HEK293 (cell line): ENCODE measurements at regions not wholly inside any gene's neighbourhood (a gene's known extent, or its start where the extent isn't known, plus 50 kb on each side); places are given as distances from the start of the nearest gene placed in this dataset.

ENCODE experiments used
- CTCF ChIA-PET: fragments of 350-600 bp; formaldehyde crosslinking; extraction: SDS; loops from one replicate; lab custom pipeline; 2021; ENCODE audit warnings: antibody characterized with exemption; lab: Yijun Ruan, JAX
- POLR2A ChIA-PET: fragments of 300-600 bp; formaldehyde crosslinking; extraction: SDS; loops from one replicate; lab custom pipeline; 2020; ENCODE audit warnings: antibody characterized with exemption, inconsistent platforms; lab: Yijun Ruan, JAX
- H3K27ac ChIP-seq: fragments of 200-500 bp; sonication (Bioruptor generic); 2 replicates; pipeline ENCODE4 v1.5.1; 2014; ENCODE audit warnings: low read depth, low read length, control low read depth, inconsistent platforms; ENCODE audit errors: extremely low read depth
- H3K36me3 ChIP-seq, 2 experiments: fragments of 200-500 bp in 1 of 2; sonication (Bioruptor generic) in 1 of 2; 1 replicate in 1 of 2; 2 replicates in 1 of 2; pipeline ENCODE4 v1.5.1; 2014 to 2017; ENCODE audit warnings: inconsistent platforms in 2 of 2, low read length in 2 of 2; ENCODE audit not compliant: control insufficient read depth in 2 of 2, insufficient read depth in 1 of 2
- H3K4me1 ChIP-seq: fragments of 200-500 bp; sonication (Bioruptor generic); 2 replicates; pipeline ENCODE4 v1.5.1; 2014; ENCODE audit warnings: mild to moderate bottlenecking, low read length, inconsistent platforms; ENCODE audit not compliant: control insufficient read depth, insufficient read depth
- H3K4me3 ChIP-seq: 2 replicates; pipeline ENCODE4 v1.5.1; 2011; ENCODE audit warnings: low read depth, mild to moderate bottlenecking, control low read depth, low read length, moderate library complexity
- H3K9me3 ChIP-seq: fragments of 200-500 bp; sonication (Bioruptor generic); 2 replicates; pipeline ENCODE4 v1.5.1; 2014; ENCODE audit warnings: low read depth, low read length, inconsistent platforms; ENCODE audit not compliant: control insufficient read depth, insufficient read depth
- BCL11A ChIP-seq: fragments of 450-650 bp; formaldehyde crosslinking; IDR thresholded peaks from 2 replicates; pipeline ENCODE4 v1.5.1; 2016; ENCODE audit warnings: low read depth, missing biosample characterization, missing genetic modification characterization
- FEZF1 ChIP-seq: fragments of 450-650 bp; formaldehyde crosslinking; IDR thresholded peaks from 2 replicates; pipeline ENCODE4 v1.5.1; 2016; ENCODE audit warnings: missing biosample characterization, missing genetic modification characterization
- MYNN ChIP-seq: fragments of 450-650 bp; formaldehyde crosslinking; IDR thresholded peaks from 2 replicates; pipeline ENCODE4 v1.5.1; 2016; ENCODE audit warnings: missing biosample characterization, missing genetic modification characterization, borderline replicate concordance
- YY1 ChIP-seq: fragments of 450-650 bp; formaldehyde crosslinking; IDR thresholded peaks from 2 replicates; pipeline ENCODE4 v1.5.1; 2018; ENCODE audit warnings: missing biosample characterization, missing genetic modification characterization
- ZBTB20 ChIP-seq: fragments of 450-650 bp; formaldehyde crosslinking; IDR thresholded peaks from 2 replicates; pipeline ENCODE4 v1.5.1; 2016; ENCODE audit warnings: missing biosample characterization, missing genetic modification characterization
- ZFP41 ChIP-seq: fragments of 450-650 bp; formaldehyde crosslinking; IDR thresholded peaks from 2 replicates; pipeline ENCODE4 v1.5.1; 2016; ENCODE audit warnings: missing biosample characterization, missing genetic modification characterization, borderline replicate concordance
- ZNF155 ChIP-seq: fragments of 450-650 bp; formaldehyde crosslinking; IDR thresholded peaks from 2 replicates; pipeline ENCODE4 v1.5.1; 2016; ENCODE audit warnings: missing biosample characterization, missing genetic modification characterization
- ZNF24 ChIP-seq: fragments of 450-650 bp; formaldehyde crosslinking; IDR thresholded peaks from 2 replicates; pipeline ENCODE4 v1.5.1; 2016; ENCODE audit warnings: missing biosample characterization, missing genetic modification characterization
- ZNF266 ChIP-seq: fragments of 450-650 bp; formaldehyde crosslinking; IDR thresholded peaks from 2 replicates; pipeline ENCODE4 v1.5.1; 2016; ENCODE audit warnings: missing biosample characterization, missing genetic modification characterization, low read depth
- ZNF324 ChIP-seq: fragments of 450-650 bp; formaldehyde crosslinking; IDR thresholded peaks from 2 replicates; pipeline ENCODE4 v1.5.1; 2016; ENCODE audit warnings: missing biosample characterization, missing genetic modification characterization
- ZNF366 ChIP-seq: fragments of 450-650 bp; formaldehyde crosslinking; conservative IDR thresholded peaks from 2 replicates; pipeline ENCODE4 v1.5.1; 2016; ENCODE audit warnings: missing biosample characterization, missing genetic modification characterization
- ZNF560 ChIP-seq: fragments of 450-650 bp; formaldehyde crosslinking; IDR thresholded peaks from 2 replicates; pipeline ENCODE4 v1.5.1; 2017; ENCODE audit warnings: missing biosample characterization, missing genetic modification characterization, borderline replicate concordance
- ZNF621 ChIP-seq: fragments of 450-650 bp; formaldehyde crosslinking; IDR thresholded peaks from 2 replicates; pipeline ENCODE4 v1.5.1; 2017; ENCODE audit warnings: missing biosample characterization, missing genetic modification characterization
- TF ChIP-seq, protein P1 (sequence below): fragments of 450-650 bp; formaldehyde crosslinking; IDR thresholded peaks from 2 replicates; pipeline ENCODE4 v1.5.1; 2016; ENCODE audit warnings: missing biosample characterization, missing genetic modification characterization
- TF ChIP-seq, protein P2 (sequence below): fragments of 450-650 bp; formaldehyde crosslinking; IDR thresholded peaks from 2 replicates; pipeline ENCODE4; 2016; ENCODE audit warnings: missing biosample characterization, missing genetic modification characterization
- TF ChIP-seq, protein P3 (sequence below): fragments of 450-650 bp; formaldehyde crosslinking; IDR thresholded peaks from 2 replicates; pipeline ENCODE4 v1.5.1; 2016; ENCODE audit warnings: missing biosample characterization, missing genetic modification characterization, low read depth
- TF ChIP-seq, protein P4 (sequence below): fragments of 450-650 bp; formaldehyde crosslinking; IDR thresholded peaks from 2 replicates; pipeline ENCODE4 v1.5.1; 2016; ENCODE audit warnings: missing biosample characterization, missing genetic modification characterization
- TF ChIP-seq, protein P5 (sequence below): fragments of 450-650 bp; formaldehyde crosslinking; IDR thresholded peaks from 2 replicates; pipeline ENCODE4 v1.5.1; 2016; ENCODE audit warnings: missing biosample characterization, missing genetic modification characterization

DNA sequence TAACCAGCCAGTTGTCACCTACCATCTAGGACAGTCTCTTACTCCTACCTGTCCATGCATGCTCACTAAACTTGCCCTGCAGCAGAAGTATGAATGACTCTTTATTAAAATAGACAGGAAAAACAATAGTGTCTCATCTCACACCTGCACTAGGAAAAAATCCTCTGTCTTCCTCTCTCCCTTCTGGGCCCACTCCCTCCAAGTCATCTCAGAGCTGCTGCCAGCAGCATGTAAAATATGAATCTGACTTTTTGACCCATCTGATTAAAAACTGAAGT is 93.5 kb upstream of the THBS1 start (continued):
- TF ChIP-seq, protein P1, sequence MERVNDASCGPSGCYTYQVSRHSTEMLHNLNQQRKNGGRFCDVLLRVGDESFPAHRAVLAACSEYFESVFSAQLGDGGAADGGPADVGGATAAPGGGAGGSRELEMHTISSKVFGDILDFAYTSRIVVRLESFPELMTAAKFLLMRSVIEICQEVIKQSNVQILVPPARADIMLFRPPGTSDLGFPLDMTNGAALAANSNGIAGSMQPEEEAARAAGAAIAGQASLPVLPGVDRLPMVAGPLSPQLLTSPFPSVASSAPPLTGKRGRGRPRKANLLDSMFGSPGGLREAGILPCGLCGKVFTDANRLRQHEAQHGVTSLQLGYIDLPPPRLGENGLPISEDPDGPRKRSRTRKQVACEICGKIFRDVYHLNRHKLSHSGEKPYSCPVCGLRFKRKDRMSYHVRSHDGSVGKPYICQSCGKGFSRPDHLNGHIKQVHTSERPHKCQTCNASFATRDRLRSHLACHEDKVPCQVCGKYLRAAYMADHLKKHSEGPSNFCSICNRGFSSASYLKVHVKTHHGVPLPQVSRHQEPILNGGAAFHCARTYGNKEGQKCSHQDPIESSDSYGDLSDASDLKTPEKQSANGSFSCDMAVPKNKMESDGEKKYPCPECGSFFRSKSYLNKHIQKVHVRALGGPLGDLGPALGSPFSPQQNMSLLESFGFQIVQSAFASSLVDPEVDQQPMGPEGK (tag by site-specific recombination): no peak
- TF ChIP-seq YY1 (no peak), MYNN (tag by site-specific recombination) (no peak), BCL11A (tag by site-specific recombination) (no peak), ZNF324 (tag by site-specific recombination) (no peak)

DNA sequence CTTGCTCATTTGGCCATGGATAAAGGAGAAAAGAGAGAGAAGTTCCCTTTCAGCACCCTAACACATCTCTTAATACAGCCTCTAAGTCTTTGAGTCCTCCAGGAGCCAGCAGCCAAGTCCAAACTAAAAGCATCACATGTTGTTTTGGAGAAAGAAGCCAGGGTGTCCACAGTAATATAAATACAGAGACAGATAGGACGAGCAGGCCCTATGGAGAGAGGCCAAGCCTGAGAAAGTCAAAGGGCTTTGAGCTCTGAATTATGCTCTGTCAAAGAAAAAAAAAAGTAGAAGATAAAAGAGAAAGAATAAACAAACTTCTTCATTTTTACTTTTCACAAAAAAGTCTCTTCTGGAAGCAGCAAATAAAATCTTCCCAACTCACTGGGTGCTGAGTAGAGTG is 92.4 kb upstream of the THBS1 start:
- POLR2A ChIA-PET: no interaction called here
- CTCF ChIA-PET: no interaction called here

More for the DNA sequence above, 92.4 kb upstream of the THBS1 start:
- no peak overlapping the region for H3K27ac ChIP-seq
- no peaks in the 10 kb centered on the region for H3K9me3 ChIP-seq
- H3K4me1 ChIP-seq: no peaks in the 10 kb centered on the region
- H3K4me3 ChIP-seq: no peak overlapping the region
- H3K36me3 ChIP-seq: no peaks in the 10 kb centered on the region
- TF ChIP-seq ZNF155 (tag by site-specific recombination) (no peak), ZNF324 (tag by site-specific recombination) (no peak), ZNF24 (no peak), ZNF266 (no peak), ZNF621 (tag by site-specific recombination) (no peak), ZBTB20 (tag by site-specific recombination) (no peak), ZNF560 (tag by site-specific recombination) (no peak), ZFP41 (tag by site-specific recombination) (no peak), ZNF366 (tag by site-specific recombination) (no peak), FEZF1 (tag by site-specific recombination) (no peak)
- TF ChIP-seq, protein P2, sequence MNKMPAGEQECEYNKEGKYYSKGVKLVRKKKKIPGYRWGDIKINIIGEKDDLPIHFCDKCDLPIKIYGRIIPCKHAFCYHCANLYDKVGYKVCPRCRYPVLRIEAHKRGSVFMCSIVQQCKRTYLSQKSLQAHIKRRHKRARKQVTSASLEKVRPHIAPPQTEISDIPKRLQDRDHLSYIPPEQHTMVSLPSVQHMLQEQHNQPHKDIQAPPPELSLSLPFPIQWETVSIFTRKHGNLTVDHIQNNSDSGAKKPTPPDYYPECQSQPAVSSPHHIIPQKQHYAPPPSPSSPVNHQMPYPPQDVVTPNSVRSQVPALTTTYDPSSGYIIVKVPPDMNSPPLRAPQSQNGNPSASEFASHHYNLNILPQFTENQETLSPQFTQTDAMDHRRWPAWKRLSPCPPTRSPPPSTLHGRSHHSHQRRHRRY (tag by site-specific recombination): no peak
- TF ChIP-seq, protein P3, sequence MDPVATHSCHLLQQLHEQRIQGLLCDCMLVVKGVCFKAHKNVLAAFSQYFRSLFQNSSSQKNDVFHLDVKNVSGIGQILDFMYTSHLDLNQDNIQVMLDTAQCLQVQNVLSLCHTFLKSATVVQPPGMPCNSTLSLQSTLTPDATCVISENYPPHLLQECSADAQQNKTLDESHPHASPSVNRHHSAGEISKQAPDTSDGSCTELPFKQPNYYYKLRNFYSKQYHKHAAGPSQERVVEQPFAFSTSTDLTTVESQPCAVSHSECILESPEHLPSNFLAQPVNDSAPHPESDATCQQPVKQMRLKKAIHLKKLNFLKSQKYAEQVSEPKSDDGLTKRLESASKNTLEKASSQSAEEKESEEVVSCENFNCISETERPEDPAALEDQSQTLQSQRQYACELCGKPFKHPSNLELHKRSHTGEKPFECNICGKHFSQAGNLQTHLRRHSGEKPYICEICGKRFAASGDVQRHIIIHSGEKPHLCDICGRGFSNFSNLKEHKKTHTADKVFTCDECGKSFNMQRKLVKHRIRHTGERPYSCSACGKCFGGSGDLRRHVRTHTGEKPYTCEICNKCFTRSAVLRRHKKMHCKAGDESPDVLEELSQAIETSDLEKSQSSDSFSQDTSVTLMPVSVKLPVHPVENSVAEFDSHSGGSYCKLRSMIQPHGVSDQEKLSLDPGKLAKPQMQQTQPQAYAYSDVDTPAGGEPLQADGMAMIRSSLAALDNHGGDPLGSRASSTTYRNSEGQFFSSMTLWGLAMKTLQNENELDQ (tag by site-specific recombination): no peak
- TF ChIP-seq, protein P4, sequence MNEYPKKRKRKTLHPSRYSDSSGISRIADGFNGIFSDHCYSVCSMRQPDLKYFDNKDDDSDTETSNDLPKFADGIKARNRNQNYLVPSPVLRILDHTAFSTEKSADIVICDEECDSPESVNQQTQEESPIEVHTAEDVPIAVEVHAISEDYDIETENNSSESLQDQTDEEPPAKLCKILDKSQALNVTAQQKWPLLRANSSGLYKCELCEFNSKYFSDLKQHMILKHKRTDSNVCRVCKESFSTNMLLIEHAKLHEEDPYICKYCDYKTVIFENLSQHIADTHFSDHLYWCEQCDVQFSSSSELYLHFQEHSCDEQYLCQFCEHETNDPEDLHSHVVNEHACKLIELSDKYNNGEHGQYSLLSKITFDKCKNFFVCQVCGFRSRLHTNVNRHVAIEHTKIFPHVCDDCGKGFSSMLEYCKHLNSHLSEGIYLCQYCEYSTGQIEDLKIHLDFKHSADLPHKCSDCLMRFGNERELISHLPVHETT (tag by site-specific recombination): no peak
- TF ChIP-seq, protein P5, sequence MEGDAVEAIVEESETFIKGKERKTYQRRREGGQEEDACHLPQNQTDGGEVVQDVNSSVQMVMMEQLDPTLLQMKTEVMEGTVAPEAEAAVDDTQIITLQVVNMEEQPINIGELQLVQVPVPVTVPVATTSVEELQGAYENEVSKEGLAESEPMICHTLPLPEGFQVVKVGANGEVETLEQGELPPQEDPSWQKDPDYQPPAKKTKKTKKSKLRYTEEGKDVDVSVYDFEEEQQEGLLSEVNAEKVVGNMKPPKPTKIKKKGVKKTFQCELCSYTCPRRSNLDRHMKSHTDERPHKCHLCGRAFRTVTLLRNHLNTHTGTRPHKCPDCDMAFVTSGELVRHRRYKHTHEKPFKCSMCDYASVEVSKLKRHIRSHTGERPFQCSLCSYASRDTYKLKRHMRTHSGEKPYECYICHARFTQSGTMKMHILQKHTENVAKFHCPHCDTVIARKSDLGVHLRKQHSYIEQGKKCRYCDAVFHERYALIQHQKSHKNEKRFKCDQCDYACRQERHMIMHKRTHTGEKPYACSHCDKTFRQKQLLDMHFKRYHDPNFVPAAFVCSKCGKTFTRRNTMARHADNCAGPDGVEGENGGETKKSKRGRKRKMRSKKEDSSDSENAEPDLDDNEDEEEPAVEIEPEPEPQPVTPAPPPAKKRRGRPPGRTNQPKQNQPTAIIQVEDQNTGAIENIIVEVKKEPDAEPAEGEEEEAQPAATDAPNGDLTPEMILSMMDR: no peak
